ENCODE measurements at regions not wholly inside any gene's neighbourhood (a gene's known extent, or its start where the extent isn't known, plus 50 kb on each side); places are given as distances from the start of the nearest gene placed in this dataset.

DNA sequence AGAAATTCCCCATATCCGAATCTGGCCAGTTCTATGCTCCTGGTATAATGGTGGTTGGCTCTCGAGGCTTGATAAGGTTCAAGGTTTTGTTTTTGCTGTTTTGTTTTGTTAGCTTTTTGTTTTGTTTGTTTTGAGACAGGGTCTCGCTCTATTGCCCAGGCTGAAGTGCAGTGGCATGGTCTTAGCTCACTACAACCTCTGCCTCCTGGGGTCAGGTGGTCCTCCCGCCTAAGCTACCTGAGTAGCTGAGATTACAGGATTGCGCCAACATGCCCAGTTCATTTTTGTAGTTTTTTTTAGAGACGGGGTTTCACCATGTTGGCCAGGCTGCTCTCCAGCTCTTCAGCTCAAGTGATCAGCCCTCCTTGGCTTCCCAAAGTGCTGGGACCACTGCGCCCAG, 109.1 kb upstream of the ERRFI1 start:
- Histone ChIP-seq H3K9me3 (ENCODE audit: control insufficient read depth, insufficient read depth, low read depth, low read length) (no peaks in the 10 kb centered on the region), H3K27me3 (ENCODE audit: control insufficient read depth, insufficient read depth, low read length) (no peaks in the 10 kb centered on the region), H3K27ac (ENCODE audit: low read length) (peak overlapping the region; percentile 98), H3K4me1 (ENCODE audit: control insufficient read depth, insufficient read depth, low read length) (peaks cover 62% of the 10 kb centered on the region), H3K4me3 (ENCODE audit: low read depth in 2 of 2, low read length in 2 of 2) (no peak overlapping the region), H3K36me3 (ENCODE audit: control insufficient read depth, insufficient read depth, low read length) (no peaks in the 10 kb centered on the region)
- ChIA-PET CTCF (interaction anchor here (0.6 kb wide), 1 partner anchor 493 kb away, joined by 4 read pairs; no protein-coding TSS in a partner anchor), POLR2A (interaction anchor here (0.5 to 1.4 kb wide), 4 partner anchors 13 to 427 kb away, joined by 3 to 5 read pairs (median 3); no protein-coding TSS in a partner anchor)
- TF ChIP-seq SIN3A (IDR thresholded peaks at IDR 0.05; ENCODE audit: borderline replicate concordance, insufficient read depth, low read depth, low read length) (no peak), TCF7L2 (IDR thresholded peaks at IDR 0.05; ENCODE audit: low read depth, low read length) (no peak), POLR2AphosphoS5 (IDR thresholded peaks at IDR 0.05; ENCODE audit: low read depth, low read length) (no peak)
- TF ChIP-seq, protein P1, sequence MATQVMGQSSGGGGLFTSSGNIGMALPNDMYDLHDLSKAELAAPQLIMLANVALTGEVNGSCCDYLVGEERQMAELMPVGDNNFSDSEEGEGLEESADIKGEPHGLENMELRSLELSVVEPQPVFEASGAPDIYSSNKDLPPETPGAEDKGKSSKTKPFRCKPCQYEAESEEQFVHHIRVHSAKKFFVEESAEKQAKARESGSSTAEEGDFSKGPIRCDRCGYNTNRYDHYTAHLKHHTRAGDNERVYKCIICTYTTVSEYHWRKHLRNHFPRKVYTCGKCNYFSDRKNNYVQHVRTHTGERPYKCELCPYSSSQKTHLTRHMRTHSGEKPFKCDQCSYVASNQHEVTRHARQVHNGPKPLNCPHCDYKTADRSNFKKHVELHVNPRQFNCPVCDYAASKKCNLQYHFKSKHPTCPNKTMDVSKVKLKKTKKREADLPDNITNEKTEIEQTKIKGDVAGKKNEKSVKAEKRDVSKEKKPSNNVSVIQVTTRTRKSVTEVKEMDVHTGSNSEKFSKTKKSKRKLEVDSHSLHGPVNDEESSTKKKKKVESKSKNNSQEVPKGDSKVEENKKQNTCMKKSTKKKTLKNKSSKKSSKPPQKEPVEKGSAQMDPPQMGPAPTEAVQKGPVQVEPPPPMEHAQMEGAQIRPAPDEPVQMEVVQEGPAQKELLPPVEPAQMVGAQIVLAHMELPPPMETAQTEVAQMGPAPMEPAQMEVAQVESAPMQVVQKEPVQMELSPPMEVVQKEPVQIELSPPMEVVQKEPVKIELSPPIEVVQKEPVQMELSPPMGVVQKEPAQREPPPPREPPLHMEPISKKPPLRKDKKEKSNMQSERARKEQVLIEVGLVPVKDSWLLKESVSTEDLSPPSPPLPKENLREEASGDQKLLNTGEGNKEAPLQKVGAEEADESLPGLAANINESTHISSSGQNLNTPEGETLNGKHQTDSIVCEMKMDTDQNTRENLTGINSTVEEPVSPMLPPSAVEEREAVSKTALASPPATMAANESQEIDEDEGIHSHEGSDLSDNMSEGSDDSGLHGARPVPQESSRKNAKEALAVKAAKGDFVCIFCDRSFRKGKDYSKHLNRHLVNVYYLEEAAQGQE (IDR thresholded peaks at IDR 0.05; ENCODE audit: insufficient read depth in 1 of 2, low read depth in 2 of 2, low read length in 1 of 2) = no peak
- DNase-seq (ENCODE audit: low read depth, low spot score) = no peak
- in situ Hi-C loops (cut with HindIII; ENCODE audit: low pct_unique_long_range_greater_than_20kb, low sequenced_read_pairs) = no loop called here
- ATAC-seq = no peak
- intact Hi-C loops (cut with micrococcal nuclease; ENCODE audit: unreplicated experiment) = loop anchor here (5.0 kb wide), 1 partner anchor 177 kb away; no protein-coding TSS in a partner anchor
- no TSS peak for BruUV-seq (replicated peaks)

DNA sequence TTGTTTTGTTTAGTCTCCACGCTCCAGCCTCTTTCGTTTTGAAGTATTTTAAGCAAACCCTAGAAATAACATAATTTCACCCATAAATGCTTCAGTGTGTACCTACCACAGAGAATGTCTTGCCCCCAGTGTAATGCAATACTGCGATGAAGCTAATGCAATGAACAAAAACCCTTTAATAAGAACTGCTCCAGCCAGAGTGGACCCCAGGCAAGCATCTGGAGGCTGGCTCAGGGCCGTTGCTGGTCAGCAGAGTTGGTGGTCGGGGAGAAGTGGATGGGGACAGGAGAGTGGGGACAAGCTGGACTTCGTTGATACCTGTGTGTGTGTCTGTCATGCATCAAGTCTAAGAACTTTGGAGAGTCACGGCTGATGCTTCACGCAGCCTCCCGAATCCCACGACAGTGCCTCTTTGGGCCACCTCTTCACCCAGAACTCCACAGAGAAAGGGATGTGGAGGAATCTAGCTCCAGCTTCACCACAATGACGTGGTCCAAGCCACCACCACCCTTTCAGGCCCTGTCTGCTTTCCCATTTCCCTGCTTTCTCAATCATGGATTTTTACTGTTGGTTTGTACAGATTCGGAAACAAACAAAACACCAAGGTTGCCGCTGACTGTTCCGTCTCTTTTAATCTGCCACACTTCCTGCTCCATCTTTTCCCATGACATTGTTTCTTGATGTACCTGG, 108.6 kb upstream of the ERRFI1 start:
- CTCF ChIA-PET = interaction anchor here (0.6 kb wide), 1 partner anchor 493 kb away, joined by 4 read pairs; no protein-coding TSS in a partner anchor
- DNase-seq (ENCODE audit: low read depth, low spot score) (no peak), ATAC-seq (peak; percentile 9; the same call in 1 of the 2 replicates)
- intact Hi-C loops (cut with micrococcal nuclease; ENCODE audit: unreplicated experiment) = loop anchor here (5.0 kb wide), 1 partner anchor 178 kb away; no protein-coding TSS in a partner anchor
- H3K4me3 ChIP-seq (ENCODE audit: low read depth in 2 of 2, low read length in 2 of 2) = peak overlapping the region in 1 of 2 experiments; percentile 6; a peak in 1 of 4 replicates
- H3K9me3 ChIP-seq (ENCODE audit: control insufficient read depth, insufficient read depth, low read depth, low read length) = no peaks in the 10 kb centered on the region
- H3K4me1 ChIP-seq (ENCODE audit: control insufficient read depth, insufficient read depth, low read length) = peaks cover 62% of the 10 kb centered on the region
- no peaks in the 10 kb centered on the region for H3K27me3 ChIP-seq (ENCODE audit: control insufficient read depth, insufficient read depth, low read length)
- no peaks in the 10 kb centered on the region for H3K36me3 ChIP-seq (ENCODE audit: control insufficient read depth, insufficient read depth, low read length)
- BruUV-seq (replicated peaks) = no TSS peak
- TF ChIP-seq, protein P2, sequence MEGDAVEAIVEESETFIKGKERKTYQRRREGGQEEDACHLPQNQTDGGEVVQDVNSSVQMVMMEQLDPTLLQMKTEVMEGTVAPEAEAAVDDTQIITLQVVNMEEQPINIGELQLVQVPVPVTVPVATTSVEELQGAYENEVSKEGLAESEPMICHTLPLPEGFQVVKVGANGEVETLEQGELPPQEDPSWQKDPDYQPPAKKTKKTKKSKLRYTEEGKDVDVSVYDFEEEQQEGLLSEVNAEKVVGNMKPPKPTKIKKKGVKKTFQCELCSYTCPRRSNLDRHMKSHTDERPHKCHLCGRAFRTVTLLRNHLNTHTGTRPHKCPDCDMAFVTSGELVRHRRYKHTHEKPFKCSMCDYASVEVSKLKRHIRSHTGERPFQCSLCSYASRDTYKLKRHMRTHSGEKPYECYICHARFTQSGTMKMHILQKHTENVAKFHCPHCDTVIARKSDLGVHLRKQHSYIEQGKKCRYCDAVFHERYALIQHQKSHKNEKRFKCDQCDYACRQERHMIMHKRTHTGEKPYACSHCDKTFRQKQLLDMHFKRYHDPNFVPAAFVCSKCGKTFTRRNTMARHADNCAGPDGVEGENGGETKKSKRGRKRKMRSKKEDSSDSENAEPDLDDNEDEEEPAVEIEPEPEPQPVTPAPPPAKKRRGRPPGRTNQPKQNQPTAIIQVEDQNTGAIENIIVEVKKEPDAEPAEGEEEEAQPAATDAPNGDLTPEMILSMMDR (IDR thresholded peaks at IDR 0.05) = no peak
- TF ChIP-seq, protein P1 (IDR thresholded peaks at IDR 0.05; ENCODE audit: insufficient read depth in 1 of 2, low read depth in 2 of 2, low read length in 1 of 2) = no peak
- no peak for TF ChIP-seq TCF7L2 (IDR thresholded peaks at IDR 0.05; ENCODE audit: low read depth, low read length)
- H3K27ac ChIP-seq (ENCODE audit: low read length) = peak overlapping the region; percentile 98
- POLR2A ChIA-PET = interaction anchor here (0.6 to 1.4 kb wide), 2 partner anchors 12 to 77 kb away, joined by 4 to 5 read pairs; no protein-coding TSS in a partner anchor
- in situ Hi-C loops (cut with HindIII; ENCODE audit: low pct_unique_long_range_greater_than_20kb, low sequenced_read_pairs) = no loop called here
